CD4-positive, alpha-beta T cell (primary cell): ENCODE measurements at regions not wholly inside any gene's neighbourhood (a gene's known extent, or its start where the extent isn't known, plus 50 kb on each side); places are given as distances from the start of the nearest gene placed in this dataset.

ENCODE experiments used
- ATAC-seq: fragments of 200-7000 bp; cut with Tn5 transposase; one replicate; pipeline ENCODE4 v1.10.0; 2022; ENCODE audit warnings: mild to moderate bottlenecking; ENCODE audit not compliant: poor library complexity
- CTCF ChIA-PET: fragments of 350-600 bp; sonication (Branson Sonifier 250); formaldehyde crosslinking; loops from one replicate; lab custom pipeline; 2021; ENCODE audit warnings: antibody characterized with exemption, inconsistent platforms; lab: Charles Lee
- POLR2A ChIA-PET: fragments of 350-600 bp; sonication (Branson Sonifier 250); formaldehyde crosslinking; loops from one replicate; lab custom pipeline; 2021; ENCODE audit warnings: antibody characterized with exemption, inconsistent platforms; lab: Charles Lee
- DNase-seq, 14 experiments: peaks; one replicate each; pipeline ENCODE4 v3.0.0-alpha.2; 2013 to 2020; ENCODE audit warnings: mixed read lengths in 2 of 14
- H3K27ac ChIP-seq, 2 donors: one replicate each; pipeline versions ENCODE4 v1.5.1 to v1.7.0; 2013; ENCODE audit warnings: low read length in 2 of 2, low read depth in 1 of 2, mild to moderate bottlenecking in 1 of 2
- H3K27me3 ChIP-seq, 2 experiments: 1 replicate in 1 of 2; 2 replicates in 1 of 2; pipeline versions ENCODE4 v1.6.1 to v1.7.0; 2013; ENCODE audit warnings: low read length in 2 of 2, control low read depth in 1 of 2, mild to moderate bottlenecking in 1 of 2, moderate library complexity in 1 of 2; ENCODE audit not compliant: insufficient read depth in 2 of 2, control insufficient read depth in 1 of 2
- H3K36me3 ChIP-seq: one replicate; pipeline ENCODE4 v1.6.1; 2013; ENCODE audit warnings: low read length, control low read depth; ENCODE audit not compliant: insufficient read depth
- H3K4me1 ChIP-seq: one replicate; pipeline ENCODE4 v1.6.1; 2013; ENCODE audit warnings: low read length, control low read depth; ENCODE audit not compliant: insufficient read depth
- H3K4me3 ChIP-seq: one replicate; pipeline ENCODE4 v1.5.1; 2013; ENCODE audit warnings: mild to moderate bottlenecking, low read length, moderate library complexity
- H3K9me3 ChIP-seq, 2 experiments: 1 replicate in 1 of 2; 2 replicates in 1 of 2; pipeline versions ENCODE4 v1.6.1 to v1.7.0; 2013; ENCODE audit warnings: low read length in 2 of 2, mild to moderate bottlenecking in 2 of 2, control low read depth in 1 of 2, moderate library complexity in 1 of 2; ENCODE audit not compliant: control insufficient read depth in 1 of 2, insufficient read depth in 1 of 2
- H3K27ac Mint-ChIP-seq: one replicate; pipeline ENCODE4 v1.8.0; 2020; ENCODE audit warnings: mixed read lengths
- H3K27me3 Mint-ChIP-seq: one replicate; pipeline ENCODE4 v1.8.0; 2021; ENCODE audit warnings: mixed read lengths
- H3K36me3 Mint-ChIP-seq: one replicate; pipeline ENCODE4 v1.8.0; 2021; ENCODE audit warnings: low read depth, mixed read lengths
- H3K4me1 Mint-ChIP-seq: one replicate; pipeline ENCODE4 v1.8.0; 2021; ENCODE audit warnings: low read depth, mixed read lengths
- H3K4me3 Mint-ChIP-seq: one replicate; pipeline ENCODE4 v1.8.0; 2020; ENCODE audit warnings: mild to moderate bottlenecking, mixed read lengths
- H3K9me3 Mint-ChIP-seq: one replicate; pipeline ENCODE4 v1.8.0; 2020; ENCODE audit warnings: mixed read lengths
- intact Hi-C, 2 experiments: fragments of 100-400 bp; cut with DNase I in 1 of 2; cut with micrococcal nuclease in 1 of 2; formaldehyde crosslinking; loops; one replicate each; pipeline versions ENCODE4 v1.15.1 to v1.9.0; 2023 to 2025; cut with DNase I, micrococcal nuclease
- TF ChIP-seq, protein P1 (sequence below): fragments of 200-600 bp; IDR thresholded peaks from one replicate; pipeline ENCODE4 v1.8.0; 2022; ENCODE audit warnings: antibody characterized with exemption, mild to moderate bottlenecking

- Mint-ChIP-seq H3K27me3 (no peaks in the 10 kb centered on the region), H3K4me3 (no peak overlapping the region), H3K9me3 (no peaks in the 10 kb centered on the region), H3K4me1 (no peaks in the 10 kb centered on the region), H3K36me3 (no peaks in the 10 kb centered on the region), H3K27ac (no peak overlapping the region)
- Histone ChIP-seq H3K9me3 (no peaks in the 10 kb centered on the region), H3K4me3 (no peak overlapping the region), H3K36me3 (no peaks in the 10 kb centered on the region), H3K27ac (no peak overlapping the region), H3K27me3 (no peaks in the 10 kb centered on the region), H3K4me1 (no peaks in the 10 kb centered on the region)
- ATAC-seq: no peak
- POLR2A ChIA-PET: no interaction called here
- intact Hi-C loops: no loop called here
- no peak for DNase-seq
- CTCF ChIA-PET: no interaction called here
- TF ChIP-seq, protein P1, sequence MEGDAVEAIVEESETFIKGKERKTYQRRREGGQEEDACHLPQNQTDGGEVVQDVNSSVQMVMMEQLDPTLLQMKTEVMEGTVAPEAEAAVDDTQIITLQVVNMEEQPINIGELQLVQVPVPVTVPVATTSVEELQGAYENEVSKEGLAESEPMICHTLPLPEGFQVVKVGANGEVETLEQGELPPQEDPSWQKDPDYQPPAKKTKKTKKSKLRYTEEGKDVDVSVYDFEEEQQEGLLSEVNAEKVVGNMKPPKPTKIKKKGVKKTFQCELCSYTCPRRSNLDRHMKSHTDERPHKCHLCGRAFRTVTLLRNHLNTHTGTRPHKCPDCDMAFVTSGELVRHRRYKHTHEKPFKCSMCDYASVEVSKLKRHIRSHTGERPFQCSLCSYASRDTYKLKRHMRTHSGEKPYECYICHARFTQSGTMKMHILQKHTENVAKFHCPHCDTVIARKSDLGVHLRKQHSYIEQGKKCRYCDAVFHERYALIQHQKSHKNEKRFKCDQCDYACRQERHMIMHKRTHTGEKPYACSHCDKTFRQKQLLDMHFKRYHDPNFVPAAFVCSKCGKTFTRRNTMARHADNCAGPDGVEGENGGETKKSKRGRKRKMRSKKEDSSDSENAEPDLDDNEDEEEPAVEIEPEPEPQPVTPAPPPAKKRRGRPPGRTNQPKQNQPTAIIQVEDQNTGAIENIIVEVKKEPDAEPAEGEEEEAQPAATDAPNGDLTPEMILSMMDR: no peak
Measured at GRCh38 chr18:39624961-39625360, 2059.4 kb upstream of the CELF4 start.

DNA sequence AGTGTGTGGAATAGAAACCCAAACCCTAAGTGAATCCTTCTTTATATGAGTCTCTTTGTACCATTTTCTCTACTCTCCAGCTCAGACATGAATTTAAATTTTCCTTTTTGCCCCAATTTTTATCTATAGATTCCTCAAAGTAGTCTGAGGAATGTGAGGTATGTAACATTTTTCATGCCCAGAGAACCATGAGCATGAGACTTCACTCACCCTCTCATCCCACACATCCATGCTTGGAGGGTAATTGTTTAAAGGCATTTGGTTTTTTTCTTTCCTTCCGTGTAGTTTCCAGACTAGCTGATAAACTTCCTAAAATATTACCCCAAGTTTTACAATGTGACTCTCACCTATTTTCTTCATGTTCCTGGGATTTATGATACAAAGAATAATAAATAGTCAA lies 2056.8 kb upstream of the CELF4 start:
- Histone ChIP-seq H3K36me3 (no peaks in the 10 kb centered on the region), H3K4me3 (no peak overlapping the region), H3K4me1 (no peaks in the 10 kb centered on the region), H3K27ac (no peak overlapping the region), H3K9me3 (peaks cover 0 to 16% of the 10 kb centered on the region in 2 experiments), H3K27me3 (no peaks in the 10 kb centered on the region)
- intact Hi-C loops: no loop called here
- Mint-ChIP-seq H3K27me3 (no peaks in the 10 kb centered on the region), H3K4me1 (no peaks in the 10 kb centered on the region), H3K4me3 (no peak overlapping the region), H3K9me3 (peaks cover 3% of the 10 kb centered on the region), H3K36me3 (no peaks in the 10 kb centered on the region), H3K27ac (no peak overlapping the region)
- ATAC-seq (no peak), DNase-seq (no peak)
- ChIA-PET POLR2A (no interaction called here), CTCF (no interaction called here)
- TF ChIP-seq, protein P1: no peak

GRCh38 chr18:39620551-39621168 lies 2055.1 kb upstream of the CELF4 start:
- ATAC-seq (no peak), DNase-seq (no peak)
- H3K4me3 ChIP-seq: no peak overlapping the region
- H3K4me1 ChIP-seq: no peaks in the 10 kb centered on the region
- Mint-ChIP-seq H3K9me3 (peaks cover 3% of the 10 kb centered on the region), H3K4me1 (no peaks in the 10 kb centered on the region), H3K4me3 (no peak overlapping the region), H3K27me3 (no peaks in the 10 kb centered on the region), H3K36me3 (no peaks in the 10 kb centered on the region), H3K27ac (no peak overlapping the region)
- intact Hi-C loops: no loop called here
- ChIA-PET CTCF (no interaction called here), POLR2A (no interaction called here)
- H3K9me3 ChIP-seq: peaks cover 0 to 27% of the 10 kb centered on the region in 2 experiments
- TF ChIP-seq, protein P1: no peak
- H3K27ac ChIP-seq: no peak overlapping the region
- H3K36me3 ChIP-seq: no peaks in the 10 kb centered on the region
- H3K27me3 ChIP-seq: no peaks in the 10 kb centered on the region
